NCI-H2029 treated with DMSO at 0.1 percent for 48 hours (cell line): ENCODE measurements at regions not wholly inside any gene's neighbourhood (a gene's known extent, or its start where the extent isn't known, plus 50 kb on each side); places are given as distances from the start of the nearest gene placed in this dataset.
"Not testable (repeated sequence)": the region's sequence is repeated elsewhere in the genome, so short reads cannot be mapped to it uniquely, and the experiment has no call there.

Experiments
- DNase-seq: peaks from one replicate; lab custom pipeline; 2025; lab: John Stamatoyannopoulos, UW

DNA sequence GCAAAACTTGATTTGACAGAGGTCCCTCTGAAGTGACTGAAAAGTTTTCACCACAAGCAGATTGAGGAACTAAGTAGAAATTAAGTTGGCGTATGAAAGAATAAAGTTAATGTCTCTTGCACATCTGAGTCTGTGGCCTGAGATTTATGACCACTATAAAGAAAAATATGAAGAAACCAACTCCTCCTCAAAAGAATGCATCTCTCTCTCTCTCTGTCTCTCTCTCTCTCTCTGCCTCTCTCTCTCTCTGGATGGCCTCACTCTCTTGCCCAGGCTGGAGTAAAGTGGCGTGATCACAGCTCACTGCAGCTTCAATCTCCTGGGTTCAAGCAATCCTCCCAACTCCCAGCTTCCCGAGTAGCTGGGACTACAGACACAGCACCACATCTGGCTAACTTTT, 55.2 kb downstream of the RPL22L1 start:
- DNase-seq: no peak

DNA sequence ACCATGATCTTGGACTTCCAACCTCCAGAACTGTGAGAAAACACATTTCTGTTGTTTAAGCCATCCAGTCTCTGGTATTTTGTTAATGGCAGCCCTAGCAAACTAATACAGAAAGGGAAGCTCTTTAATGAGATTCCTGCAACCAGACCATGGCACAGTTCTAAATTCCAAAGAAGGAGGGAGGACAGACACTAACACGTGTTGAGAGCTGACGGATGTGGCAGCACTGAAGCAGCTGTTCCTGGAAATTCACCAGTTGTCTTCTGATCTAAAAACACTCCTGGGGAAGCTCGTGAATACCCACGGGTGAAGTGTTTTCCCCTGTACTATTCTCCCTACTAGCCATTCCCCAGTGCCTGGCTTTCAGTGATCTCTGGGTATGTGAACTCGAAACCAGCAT, 56.7 kb downstream of the RPL22L1 start:
- no peak for DNase-seq

DNA sequence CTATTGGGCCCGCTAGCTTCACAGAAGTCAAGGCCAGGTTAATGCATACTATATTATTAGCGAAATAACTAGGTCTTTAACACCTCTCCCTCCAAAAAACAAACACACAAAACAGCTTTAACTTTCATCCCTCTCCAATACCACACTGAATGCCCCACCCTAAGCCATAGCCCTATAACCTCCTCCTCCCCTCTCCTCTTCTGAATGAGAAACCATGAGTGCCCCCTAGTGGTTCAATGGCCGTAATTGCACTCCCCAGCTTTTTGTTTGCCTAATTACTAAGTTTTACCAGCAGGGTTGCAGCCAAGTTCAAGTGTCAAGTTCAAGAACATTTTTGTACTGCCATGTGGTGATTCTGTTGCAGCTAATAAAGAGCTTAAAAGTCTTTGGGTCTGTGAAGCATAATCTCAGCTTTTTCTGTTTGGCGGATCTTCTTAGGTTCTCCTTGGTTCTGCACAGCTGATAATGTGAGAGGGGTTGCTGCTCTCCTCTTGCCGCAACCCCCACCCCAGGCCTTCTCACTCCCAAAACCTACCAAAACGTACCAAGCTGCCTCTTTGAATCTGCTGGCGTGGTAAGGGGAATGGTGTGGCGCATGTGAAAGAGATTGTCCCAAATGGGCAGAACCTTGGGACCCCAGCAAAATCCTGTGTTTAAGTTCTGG, 57.9 kb downstream of the RPL22L1 start:
- peak; percentile 82 for DNase-seq

DNA sequence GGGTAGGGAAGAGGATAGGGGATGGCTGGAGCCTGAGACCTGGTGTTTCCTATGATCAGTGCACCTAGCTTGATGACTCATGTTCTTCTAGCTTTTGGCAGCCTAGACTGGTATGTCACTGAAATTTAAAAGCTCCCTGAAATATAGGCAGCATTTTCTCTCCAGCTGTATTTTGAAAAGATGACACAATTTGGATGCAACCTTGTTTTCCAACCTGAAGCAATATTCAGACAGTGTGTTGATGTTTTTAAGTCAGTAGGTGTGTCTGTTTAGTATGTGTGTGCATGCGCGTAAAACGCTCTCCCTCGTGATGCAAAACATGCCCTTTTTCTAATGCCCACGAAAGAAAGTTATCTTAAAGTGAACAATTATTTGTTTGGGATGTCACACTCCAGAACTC, 58.5 kb downstream of the RPL22L1 start:
- DNase-seq: no peak

DNA sequence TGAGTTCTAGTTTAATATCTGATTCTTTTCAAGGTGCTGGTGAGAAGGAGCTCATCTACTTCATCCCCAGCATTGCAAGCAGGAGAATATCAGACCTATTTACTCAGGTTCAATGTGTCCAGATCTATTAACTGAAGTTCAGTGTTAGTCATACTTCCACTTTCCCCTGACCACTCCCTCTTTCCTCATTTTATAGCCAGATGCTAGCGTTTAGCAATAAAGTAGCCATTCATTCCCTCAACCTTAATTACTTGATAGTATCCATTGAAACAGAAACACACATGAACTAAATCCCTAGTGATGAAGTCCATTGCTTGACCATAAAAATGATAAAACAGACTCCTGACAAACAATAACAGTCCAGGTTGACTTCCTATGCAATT, 60.0 kb downstream of the RPL22L1 start:
- DNase-seq: no peak

DNA sequence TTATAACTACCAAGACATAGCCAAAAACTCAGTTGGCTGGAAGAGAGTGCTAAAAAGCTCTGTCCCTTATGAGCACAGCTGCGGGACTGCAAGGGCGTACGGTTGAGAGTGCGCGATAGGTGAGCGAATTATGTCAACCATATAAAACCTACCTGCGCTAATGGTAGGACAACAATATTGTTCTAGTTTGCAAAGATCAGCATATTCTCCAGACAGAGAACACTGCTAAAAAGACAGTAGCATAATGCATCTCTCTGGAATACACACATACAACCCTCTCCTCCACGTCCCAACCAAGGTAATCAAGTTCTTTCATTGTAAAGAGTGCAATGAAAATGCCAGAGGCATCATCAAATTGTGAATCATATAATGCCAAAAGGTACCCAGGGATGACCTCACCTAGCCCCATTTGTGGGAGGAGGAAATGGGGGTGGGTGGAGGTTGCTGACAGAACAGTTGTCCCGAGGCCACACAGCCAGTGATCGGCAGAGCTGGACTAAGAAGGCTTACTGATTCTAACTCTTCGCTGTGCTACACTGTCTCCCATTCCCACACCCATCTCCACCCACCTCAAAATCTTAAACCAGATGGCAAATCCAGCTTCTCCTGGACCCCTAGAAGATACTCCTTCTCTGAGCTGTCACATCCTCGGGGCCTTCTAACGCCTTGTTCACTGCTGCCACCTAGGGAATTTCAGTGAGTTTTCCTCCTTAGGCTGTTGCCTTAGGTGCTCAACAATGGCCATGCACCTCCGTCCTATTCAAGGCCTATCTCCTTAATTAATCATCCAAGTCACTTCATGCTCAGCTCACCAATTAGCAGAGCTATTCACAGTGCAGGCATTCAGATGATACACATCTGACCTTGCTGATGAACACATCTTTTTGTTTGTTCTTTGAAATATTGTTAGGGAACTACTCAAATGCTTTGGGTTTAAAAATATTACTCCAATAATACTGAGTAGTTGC, 60.7 kb downstream of the RPL22L1 start:
- DNase-seq: peak; percentile 11

DNA sequence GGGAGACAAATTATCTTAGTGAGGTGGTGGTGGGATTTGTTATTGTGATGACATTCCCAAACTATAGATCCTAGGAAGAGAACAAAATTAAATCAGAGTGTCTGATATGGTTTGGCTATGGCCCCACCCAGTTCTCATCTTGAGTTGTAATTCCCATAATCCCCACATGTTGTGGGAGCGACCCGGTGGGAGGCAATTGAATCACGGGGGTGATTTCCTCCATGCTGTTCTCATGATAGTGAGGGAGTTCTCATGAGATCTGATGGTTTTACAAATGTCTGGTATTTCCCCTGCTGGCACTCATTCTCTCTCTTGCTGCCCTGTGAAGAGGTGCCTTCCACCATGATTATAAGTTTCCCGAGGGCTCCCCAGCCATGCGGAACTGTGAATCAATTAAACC, 62.0 kb downstream of the RPL22L1 start:
- DNase-seq: no peak

DNA sequence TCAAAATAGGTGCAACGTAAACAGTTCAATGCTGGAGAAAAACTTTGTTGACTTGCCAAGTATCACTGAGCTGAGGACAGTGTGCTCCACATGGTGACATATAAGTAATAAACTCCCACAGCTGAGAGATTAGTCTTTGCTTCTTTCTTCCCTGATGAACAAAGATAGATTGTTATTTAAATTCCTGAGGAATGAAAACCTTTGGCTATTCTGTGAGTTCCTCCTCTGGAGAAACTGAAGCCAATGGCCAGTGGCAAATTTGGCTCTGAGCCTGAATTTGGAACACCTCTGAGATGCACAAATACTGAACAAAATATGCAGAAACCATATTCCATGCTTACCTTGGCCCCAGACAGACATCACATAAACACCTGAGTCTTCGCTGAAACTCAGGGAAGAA, 63.3 kb downstream of the RPL22L1 start:
- DNase-seq: no peak

DNA sequence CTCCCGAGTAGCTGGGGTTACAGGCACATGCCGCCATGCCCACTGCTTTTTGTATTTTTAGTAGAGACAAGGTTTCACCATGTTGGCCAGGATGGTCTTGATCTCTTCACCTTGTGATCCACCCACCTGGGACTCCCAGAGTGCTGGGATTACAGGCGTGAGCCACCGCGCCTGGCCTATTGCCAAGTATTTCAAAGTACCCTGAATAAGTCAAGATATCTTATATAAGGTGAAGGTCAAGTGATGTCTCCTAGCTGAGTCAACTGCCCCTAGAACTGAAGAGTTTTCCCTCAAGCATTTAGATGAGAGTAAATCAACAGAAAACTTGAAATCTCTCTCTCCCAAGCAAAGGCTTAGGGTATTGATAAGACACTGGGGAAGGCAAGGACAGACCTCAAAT, 63.9 kb downstream of the RPL22L1 start:
- DNase-seq: no peak

DNA sequence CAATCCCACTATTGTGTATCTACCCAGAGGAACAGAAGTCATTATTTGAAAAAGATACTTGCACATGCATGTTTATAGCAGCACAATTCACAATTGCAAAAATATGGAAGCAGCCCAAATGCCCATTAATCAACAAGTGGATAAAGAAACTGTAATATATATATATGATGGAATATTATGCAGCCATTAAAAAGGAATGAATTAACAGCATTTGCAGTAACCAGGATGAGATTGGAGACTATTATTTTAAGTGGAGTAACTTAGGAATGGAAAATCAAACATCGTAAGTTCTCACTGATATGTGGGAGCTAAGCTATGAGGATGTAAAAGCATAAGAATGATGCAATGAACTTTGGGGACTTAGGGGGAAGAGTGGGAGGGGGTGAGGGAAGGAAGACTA, 64.7 kb downstream of the RPL22L1 start:
- DNase-seq: not testable (repeated sequence)

DNA sequence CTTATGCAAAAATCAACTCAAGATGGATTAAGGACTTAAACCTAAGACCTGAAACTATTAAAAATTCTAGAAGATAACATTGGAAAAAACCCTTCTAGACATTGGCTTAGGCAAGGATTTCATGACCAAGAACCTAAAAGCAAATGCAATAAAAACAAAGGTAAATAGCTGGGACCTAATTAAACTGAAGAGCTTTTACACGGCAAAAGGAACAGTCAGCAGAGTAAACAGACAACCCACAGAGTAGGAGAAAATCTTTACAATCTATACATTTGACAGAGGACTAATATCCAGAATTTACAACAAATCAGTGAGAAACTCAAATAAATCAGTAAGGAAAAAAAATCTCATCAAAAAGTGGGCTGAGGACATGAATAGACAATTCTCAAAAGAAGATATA, 65.4 kb downstream of the RPL22L1 start:
- not testable (repeated sequence) for DNase-seq

DNA sequence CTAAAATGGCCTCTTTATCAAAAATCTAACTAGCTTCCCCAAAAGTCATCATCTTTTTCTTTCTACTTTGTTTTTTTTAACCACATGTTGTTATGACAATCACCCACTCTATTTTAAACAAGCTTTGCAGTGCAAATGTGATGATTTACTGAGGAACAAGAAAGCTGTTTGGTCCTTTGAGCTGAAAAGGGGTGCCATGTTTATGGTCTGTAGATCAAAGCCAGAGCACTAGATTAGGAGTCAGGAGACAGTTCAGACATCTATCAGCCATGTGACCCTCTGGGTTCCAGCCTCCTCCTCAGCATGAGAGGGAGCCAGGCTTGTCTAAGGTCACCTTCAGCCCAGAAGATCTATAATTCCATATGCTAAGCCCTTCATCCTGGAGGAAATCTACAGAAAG, 65.9 kb downstream of the RPL22L1 start:
- DNase-seq: no peak

DNA sequence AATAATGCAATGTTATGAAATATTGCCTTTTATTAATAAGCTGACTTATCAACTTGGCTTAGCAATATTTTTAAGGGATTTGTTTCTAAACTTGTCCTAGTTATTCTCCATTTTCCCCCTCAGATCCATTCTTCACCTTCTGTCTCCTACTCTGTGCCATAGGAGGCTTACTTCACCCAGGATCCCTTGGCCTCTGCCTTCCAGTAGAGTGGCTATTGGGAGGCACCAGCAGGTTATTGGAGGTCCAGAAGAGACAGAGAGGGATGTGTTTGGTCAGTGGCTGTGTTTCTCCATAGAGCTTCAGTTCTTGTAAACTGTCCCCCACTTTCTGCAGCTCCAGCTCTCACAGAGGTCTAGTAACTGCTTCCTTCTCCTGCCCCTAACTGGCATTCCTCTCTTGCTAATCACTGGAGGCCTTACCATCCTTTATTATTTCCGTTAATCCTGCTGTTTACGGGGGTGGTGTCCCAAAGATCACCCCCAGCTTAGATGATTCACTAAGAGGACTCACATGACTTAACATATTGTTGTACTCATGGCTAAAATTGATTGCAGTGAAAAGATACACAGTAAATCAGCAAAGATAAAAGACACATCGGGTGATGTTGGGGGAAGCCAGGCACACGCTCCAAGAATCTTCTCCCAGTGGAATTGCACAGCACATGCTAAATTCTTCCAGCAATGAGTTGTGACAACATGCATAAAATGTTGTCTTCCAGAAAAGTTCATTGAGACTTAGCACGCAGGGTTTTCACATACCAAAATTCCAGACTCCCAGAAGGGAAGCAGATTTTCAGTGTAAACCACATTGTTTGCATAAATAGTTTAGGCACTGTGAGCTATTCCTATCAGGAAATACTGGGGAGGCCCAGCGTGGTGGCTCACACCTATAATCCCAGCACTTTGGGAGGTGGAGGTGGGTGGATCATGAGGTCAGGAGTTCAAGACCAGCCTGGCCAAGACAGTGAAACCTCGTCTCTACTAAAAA, 67.5 kb downstream of the RPL22L1 start:
- no peak for DNase-seq

DNA sequence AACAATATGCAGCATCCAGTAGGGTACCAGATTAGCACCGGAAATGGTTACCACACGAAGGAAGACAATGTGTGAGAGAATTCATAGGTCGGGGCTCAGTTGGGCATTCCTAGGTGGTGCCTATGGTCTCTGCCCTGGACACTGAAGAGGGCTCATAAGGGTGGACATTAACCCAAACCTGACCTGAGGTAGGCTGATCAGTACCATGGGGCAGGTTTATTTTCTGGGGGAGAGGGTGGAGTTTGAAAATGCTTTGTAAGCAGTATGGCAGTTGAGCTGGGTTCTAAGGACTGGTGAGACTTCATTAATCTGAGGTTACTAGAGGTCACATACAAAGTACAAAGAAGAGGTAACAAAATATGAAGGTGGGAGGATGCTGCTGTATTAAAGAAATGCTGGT, 68.4 kb downstream of the RPL22L1 start:
- DNase-seq: no peak

DNA sequence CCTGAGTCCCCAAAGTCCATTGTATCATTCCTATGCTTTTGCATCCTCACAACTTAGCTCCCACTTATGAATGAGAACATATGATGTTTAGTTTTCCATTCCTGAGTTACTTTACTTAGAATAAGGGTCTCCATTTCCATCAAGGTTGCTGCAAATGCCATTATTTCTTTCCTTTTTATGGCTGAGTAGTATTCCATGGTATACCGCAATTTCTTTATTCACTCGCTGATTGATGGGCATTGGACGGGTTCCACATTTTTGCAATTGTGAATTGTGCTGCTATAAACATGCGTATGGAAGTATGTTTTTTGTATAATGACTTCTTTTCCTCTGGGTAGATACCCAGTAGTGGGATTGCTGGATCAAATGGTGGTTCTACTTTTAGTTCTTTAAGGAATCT, 69.7 kb downstream of the RPL22L1 start:
- DNase-seq: not testable (repeated sequence)

DNA sequence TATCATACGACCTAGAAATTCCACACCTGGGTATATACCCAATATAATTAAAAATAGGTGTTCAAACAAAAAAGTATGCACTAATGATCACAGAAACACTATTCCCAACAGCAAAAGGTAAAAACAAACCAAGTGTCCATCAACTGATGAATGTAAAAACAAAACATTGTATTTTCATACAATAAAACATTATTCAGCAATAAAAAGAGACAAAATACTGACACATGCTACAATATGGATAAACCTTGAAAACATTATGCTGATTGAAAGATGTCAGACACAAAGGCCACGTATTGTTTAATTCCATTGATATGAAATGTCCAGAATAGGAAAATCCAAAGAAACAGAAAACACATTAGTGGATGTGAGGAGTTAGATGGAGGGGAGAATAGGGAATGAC, 71.0 kb downstream of the RPL22L1 start:
- no peak for DNase-seq

DNA sequence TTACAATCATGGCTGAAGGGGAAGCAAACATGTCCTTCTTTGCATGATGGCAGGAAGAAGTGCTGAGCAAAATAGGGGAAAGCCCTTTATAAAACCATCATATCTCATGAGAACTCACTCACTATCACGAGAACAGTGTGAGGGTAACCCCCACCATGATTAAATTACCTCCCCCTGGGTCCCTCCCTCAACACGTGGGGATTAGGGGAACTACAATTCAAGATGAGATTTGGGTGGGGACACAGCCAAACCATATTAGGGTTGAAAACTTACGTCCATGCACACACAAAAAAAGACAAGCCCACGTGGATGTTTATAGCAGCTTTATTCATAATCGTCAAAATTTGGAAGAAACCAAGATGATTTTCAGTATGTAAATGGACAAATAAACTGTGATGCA, 72.3 kb downstream of the RPL22L1 start:
- no peak for DNase-seq

DNA sequence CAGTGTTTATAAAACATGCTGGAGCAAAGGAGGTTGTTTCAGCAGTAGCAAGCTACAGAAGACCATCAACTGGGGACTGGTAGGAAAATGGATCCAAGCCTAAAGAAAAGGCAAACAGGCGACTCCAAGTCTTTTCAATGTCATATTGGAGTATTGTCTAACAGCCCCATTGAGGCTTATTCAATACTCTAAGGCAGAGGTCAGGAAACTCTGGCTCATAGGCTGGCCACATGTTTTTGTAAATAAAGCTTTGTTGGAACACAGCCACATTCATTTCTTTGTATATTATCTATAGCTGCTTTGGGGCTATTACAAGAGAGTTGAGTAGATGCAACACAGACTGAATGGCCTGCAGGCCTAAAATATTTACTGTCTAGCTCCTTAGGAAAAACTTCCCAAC, 77.5 kb downstream of the RPL22L1 start:
- DNase-seq: no peak

DNA sequence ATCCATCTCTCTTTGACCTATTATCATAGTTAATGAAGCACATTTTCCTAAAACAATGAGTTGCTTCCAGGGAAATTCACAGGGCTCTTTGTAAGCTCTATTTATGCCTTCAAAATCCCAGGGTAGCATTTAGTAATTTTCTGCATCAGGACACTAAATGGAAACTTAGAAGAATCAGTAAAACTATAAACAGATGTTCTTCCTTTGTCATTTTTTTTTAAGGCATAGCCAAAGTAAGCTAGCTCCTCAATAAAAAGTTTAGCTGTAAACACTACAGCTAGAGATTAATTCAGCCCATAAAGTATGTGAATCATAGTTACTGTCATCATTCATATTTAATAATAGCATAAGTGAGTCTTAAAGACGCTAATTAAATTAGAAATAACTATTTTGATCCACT, 79.3 kb downstream of the RPL22L1 start:
- no peak for DNase-seq

DNA sequence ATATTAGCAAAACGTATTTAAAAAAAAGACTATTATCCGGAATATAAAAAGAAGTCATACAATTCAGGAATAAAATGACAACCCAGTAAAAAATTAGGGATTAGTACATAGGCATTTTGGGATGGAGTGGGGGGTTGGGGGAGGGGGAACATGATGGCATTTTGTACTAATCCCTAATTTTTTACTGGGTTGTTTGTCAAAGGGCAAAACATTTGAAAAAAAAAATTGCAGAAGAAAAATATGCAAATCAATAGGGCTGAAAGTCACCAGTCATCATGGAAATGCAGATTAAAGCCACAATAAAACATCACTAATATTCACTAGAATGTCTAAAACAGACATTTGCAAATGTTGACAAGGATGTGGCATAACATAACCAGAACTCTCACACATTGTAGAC, 82.5 kb downstream of the RPL22L1 start:
- DNase-seq: no peak

DNA sequence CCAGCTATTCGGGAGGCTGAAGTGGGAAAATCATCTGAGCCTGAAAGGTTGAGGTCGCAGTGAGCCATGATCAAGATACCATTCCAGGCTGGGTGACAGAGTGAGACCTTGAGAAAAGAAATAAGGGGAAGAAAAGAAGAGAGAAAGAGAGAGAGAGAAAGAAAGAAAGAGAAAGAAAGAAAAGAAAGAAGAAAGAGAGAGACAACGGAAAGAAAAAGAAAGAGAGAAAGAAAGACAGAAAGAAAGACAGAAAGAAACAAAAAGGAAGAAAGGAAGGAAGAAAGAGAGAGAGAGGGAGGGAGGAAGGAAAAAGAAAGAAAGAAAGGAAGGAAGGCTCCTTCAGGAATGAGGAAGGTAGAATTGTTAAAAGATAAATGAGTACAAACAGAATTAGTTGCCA, 84.5 kb downstream of the RPL22L1 start:
- no peak for DNase-seq

DNA sequence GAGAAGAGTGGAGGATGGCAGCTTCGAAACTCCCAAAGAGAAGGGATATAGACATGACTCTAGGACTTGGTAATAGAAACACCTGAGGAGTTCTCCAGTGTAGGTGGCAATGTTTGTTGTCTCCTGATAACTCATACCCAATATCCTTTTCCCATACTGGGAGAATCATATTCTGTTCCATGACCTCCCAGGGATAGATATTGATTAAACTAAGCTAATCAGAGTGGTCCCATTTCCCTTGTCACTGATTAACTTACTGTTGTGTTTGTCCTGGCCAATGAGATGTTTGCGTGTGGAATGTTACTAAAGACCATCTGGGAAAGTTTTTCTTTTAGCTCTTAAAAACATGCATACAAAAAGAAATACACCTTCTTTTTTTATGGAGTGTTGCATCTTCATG, 85.6 kb downstream of the RPL22L1 start:
- no peak for DNase-seq
